ENCODE measurements at regions not wholly inside any gene's neighbourhood (a gene's known extent, or its start where the extent isn't known, plus 50 kb on each side); places are given as distances from the start of the nearest gene placed in this dataset.

DNA sequence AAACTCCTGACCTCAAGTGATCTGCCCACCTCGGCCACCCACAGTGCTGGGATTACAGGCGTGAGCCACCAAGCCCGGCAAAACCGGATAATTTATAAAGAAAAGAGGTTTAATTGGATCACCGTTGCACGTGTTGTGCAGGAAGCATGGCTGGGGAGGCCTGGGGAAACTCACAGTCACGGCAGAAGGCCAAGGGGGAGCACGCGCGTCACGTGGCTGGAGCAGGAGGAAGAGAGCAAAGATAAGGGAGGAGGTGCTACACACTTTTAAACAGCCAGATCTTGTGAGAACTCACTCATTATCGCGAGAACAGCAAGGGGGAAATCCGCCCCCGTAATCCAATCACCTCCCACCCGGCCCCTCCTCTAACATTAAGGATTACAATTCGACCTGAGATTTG lies 177.9 kb upstream of the TENM3 start:
- H3K4me3 ChIP-seq (ENCODE audit: low read length), result no peak overlapping the region
- no peak for TF ChIP-seq CTCF (conservative IDR thresholded peaks at IDR 0.05; ENCODE audit: low read depth, low read length)
- DNase-seq (ENCODE audit: low read depth), result no peak

DNA sequence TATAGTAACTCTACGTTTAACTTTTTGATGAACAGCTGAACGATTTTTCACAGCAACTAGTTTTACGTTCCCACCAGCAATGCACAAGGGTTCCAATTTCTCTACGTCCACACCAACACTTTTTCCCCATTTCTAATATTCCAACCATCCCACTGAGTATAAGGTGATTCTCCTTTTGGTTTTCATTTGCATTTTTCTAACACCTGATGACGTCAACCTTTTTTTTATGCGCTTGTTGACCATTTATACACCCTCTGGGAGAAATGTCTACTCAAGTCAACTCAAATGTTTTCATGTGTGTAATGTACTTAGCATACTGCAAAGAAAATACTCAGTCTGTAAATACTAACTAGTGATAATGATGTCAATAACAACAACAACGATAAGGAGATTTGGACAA lies 177.2 kb upstream of the TENM3 start:
- no peak for TF ChIP-seq CTCF (conservative IDR thresholded peaks at IDR 0.05; ENCODE audit: low read depth, low read length)
- H3K4me3 ChIP-seq (ENCODE audit: low read length), result no peak overlapping the region
- no peak for DNase-seq (ENCODE audit: low read depth)

DNA sequence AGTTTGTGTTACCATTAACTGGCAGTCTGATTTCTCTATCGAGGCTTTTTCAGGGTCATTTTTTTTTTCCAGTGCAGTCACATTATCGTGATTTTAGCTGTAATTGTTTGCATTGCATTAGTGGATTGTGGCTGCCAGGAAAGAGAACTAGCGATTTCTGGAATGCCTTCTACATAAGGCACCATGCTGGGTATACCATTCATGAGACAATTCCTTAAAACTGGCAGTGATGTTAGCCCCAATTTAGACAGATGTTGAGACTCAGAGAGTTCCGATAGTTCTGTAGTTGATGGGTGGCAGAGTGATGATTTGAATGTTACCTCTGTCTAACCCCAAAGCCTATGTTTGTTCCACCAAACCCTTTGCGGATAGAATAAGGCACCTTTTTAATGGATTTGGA lies 175.4 kb upstream of the TENM3 start:
- no peak for TF ChIP-seq CTCF (conservative IDR thresholded peaks at IDR 0.05; ENCODE audit: low read depth, low read length)
- no peak for DNase-seq (ENCODE audit: low read depth)
- no peak overlapping the region for H3K4me3 ChIP-seq (ENCODE audit: low read length)

DNA sequence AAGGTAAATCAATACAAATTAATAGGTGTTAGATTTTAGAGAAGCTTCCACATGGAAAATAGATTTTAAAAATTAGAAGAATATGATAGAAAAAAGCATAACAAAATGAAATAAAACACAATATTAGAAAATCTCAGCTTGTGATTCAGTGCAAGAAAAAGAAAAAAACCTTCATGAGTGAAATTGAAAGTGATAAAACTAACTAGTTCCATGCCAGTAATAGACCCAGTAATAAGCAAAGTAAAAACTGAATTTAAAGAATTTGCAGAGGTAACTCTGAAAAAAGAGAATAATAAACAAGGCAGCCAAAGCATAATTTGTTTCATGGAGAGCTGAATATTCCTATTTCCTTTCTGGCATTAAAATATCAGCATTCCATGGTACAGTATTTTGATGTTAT lies 174.3 kb upstream of the TENM3 start:
- TF ChIP-seq CTCF (conservative IDR thresholded peaks at IDR 0.05; ENCODE audit: low read depth, low read length), result no peak
- no peak overlapping the region for H3K4me3 ChIP-seq (ENCODE audit: low read length)
- no peak for DNase-seq (ENCODE audit: low read depth)

- no peak for DNase-seq (ENCODE audit: low read depth)
- TF ChIP-seq CTCF (conservative IDR thresholded peaks at IDR 0.05; ENCODE audit: low read depth, low read length), result no peak
- no peak overlapping the region for H3K4me3 ChIP-seq (ENCODE audit: low read length)
These were observed 169.9 kb upstream of the TENM3 start for GRCh38 chr4:182073278-182073677.

DNA sequence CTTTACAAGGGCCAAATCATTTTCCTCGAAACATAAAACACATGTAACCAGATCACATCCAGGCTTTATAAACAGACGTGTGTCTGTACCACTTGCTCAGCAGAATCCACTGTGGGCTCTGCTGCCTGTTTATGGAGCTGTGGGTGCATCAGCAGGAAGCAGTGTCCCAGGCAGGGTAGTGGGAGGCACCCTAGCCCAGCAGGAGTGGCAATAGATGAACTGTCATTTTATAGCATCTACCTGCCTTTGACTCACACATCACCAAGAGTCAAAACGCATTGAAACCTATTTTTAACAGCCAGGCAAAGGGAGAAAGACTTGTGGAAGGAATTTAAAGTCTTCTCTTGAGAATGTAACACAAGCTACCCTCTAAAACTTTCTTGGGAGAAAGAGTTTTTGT lies 169.1 kb upstream of the TENM3 start:
- no peak overlapping the region for H3K4me3 ChIP-seq (ENCODE audit: low read length)
- TF ChIP-seq CTCF (conservative IDR thresholded peaks at IDR 0.05; ENCODE audit: low read depth, low read length), result no peak
- DNase-seq (ENCODE audit: low read depth), result no peak

DNA sequence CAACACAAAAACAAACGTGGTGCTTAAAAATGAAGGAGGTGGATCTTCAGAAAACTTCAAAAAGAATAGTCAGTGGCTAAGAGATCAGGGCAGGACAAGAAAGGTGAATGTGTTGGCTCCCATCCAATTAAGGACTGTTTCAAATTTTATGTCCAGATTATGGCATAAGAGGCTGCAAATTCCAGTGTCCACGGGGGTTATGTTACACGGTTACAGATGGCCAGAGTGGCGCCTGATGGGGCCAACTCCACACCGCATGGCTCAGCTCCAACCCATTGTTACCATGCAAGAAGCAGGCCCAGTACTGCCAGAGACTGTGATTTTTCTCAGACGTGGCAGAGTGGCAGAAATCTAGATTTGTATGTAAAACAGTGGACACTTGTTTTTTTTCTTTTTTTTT lies 168.4 kb upstream of the TENM3 start:
- DNase-seq (ENCODE audit: low read depth), result no peak
- no peak overlapping the region for H3K4me3 ChIP-seq (ENCODE audit: low read length)
- TF ChIP-seq CTCF (conservative IDR thresholded peaks at IDR 0.05; ENCODE audit: low read depth, low read length), result no peak

Data from retinal pigment epithelial cell (primary cell).